ENCODE measurements at regions not wholly inside any gene's neighbourhood (a gene's known extent, or its start where the extent isn't known, plus 50 kb on each side); places are given as distances from the start of the nearest gene placed in this dataset.
"Not testable (repeated sequence)": the region's sequence is repeated elsewhere in the genome, so short reads cannot be mapped to it uniquely, and the experiment has no call there.

- no peak for DNase-seq
Measured at GRCh38 chr15:46892621-46893160, 824.6 kb upstream of the SEMA6D start.

GRCh38 chr15:46894644-46895043 lies 822.7 kb upstream of the SEMA6D start:
- DNase-seq: no peak

GRCh38 chr15:46897266-46897665 lies 820.0 kb upstream of the SEMA6D start:
- no peak for DNase-seq

GRCh38 chr15:46901001-46901400 lies 816.3 kb upstream of the SEMA6D start:
- DNase-seq: no peak

GRCh38 chr15:46917721-46918252 lies 799.5 kb upstream of the SEMA6D start:
- no peak for DNase-seq

GRCh38 chr15:46918462-46919140 lies 798.7 kb upstream of the SEMA6D start:
- DNase-seq: no peak

GRCh38 chr15:46921891-46922290 lies 795.4 kb upstream of the SEMA6D start:
- peak; percentile 15 for DNase-seq

- no peak for DNase-seq
Measured at GRCh38 chr15:46930426-46930825, 786.9 kb upstream of the SEMA6D start.

GRCh38 chr15:46933332-46933731 lies 784.0 kb upstream of the SEMA6D start:
- no peak for DNase-seq

GRCh38 chr15:46934851-46935250 lies 782.5 kb upstream of the SEMA6D start:
- DNase-seq: no peak

GRCh38 chr15:46938169-46938568 lies 779.1 kb upstream of the SEMA6D start:
- no peak for DNase-seq

- no peak for DNase-seq
Measured at GRCh38 chr15:46941241-46941640, 776.1 kb upstream of the SEMA6D start.

- DNase-seq: no peak
Measured at GRCh38 chr15:46946953-46947352, 770.4 kb upstream of the SEMA6D start.

- DNase-seq: no peak
Measured at GRCh38 chr15:46955576-46955975, 761.7 kb upstream of the SEMA6D start.

GRCh38 chr15:46956456-46956855 lies 760.8 kb upstream of the SEMA6D start:
- no peak for DNase-seq

- DNase-seq: no peak
Measured at GRCh38 chr15:46956881-46957280, 760.4 kb upstream of the SEMA6D start.

- DNase-seq: no peak
Measured at GRCh38 chr15:46960581-46960980, 756.7 kb upstream of the SEMA6D start.

- no peak for DNase-seq
Measured at GRCh38 chr15:46961795-46962194, 755.5 kb upstream of the SEMA6D start.

- DNase-seq: not testable (repeated sequence)
Measured at GRCh38 chr15:46988055-46988454, 729.2 kb upstream of the SEMA6D start.

- no peak for DNase-seq
Measured at GRCh38 chr15:46996359-46996758, 720.9 kb upstream of the SEMA6D start.

GRCh38 chr15:46997501-46997900 lies 719.8 kb upstream of the SEMA6D start:
- no peak for DNase-seq

- no peak for DNase-seq
Measured at GRCh38 chr15:47003568-47003967, 713.7 kb upstream of the SEMA6D start.

GRCh38 chr15:47013446-47013845 lies 703.9 kb upstream of the SEMA6D start:
- DNase-seq: no peak

- DNase-seq: no peak
Measured at GRCh38 chr15:47027322-47027946, 689.9 kb upstream of the SEMA6D start.

Data from MV-4-11 (cell line).